ENCODE measurements at regions not wholly inside any gene's neighbourhood (a gene's known extent, or its start where the extent isn't known, plus 50 kb on each side); places are given as distances from the start of the nearest gene placed in this dataset.

DNA sequence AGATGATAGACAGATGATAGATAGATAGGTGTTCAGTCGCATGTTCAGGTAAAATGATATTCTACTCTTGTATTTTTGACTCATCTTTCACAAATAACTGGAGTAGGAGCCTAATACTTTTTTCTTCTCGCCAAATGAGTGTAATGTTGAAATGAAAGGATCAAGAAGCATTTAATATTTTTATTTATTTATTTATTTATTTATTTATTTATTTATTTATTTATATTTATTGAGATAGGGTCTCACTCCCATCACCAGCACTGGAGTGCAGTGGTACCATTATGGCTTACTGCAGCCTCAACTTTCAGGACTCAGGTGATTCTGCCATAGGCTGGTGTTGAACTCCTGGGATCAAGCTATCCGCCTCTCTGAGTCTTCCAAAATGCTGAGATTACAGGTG lies 298.8 kb downstream of the KCNC2 start:
- DNase-seq (ENCODE audit: low read depth), result no peak

- DNase-seq (ENCODE audit: low read depth), result no peak
Measured at GRCh38 chr12:74914378-74914777, 295.3 kb downstream of the KCNC2 start.

DNA sequence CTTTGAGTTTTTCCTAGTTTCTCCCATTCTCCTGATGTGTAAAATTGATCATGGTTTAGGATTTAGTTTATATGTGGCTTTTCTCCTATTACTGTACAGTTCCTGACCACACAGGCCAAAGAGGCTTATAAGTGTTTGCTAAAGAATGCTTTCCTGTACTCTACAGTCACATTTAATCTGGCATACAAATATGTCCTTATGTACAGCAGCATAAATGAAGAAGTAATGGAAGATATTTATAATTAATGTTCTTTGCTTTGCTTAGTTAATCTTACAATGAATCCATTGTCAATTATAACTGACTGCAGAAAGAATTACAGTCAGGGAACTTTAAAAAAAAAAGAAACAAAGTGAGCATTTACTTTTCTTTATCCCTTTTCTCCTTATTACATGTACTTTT lies 293.9 kb downstream of the KCNC2 start:
- no peak for DNase-seq (ENCODE audit: low read depth)

- DNase-seq (ENCODE audit: low read depth), result no peak
Measured at GRCh38 chr12:74917743-74918142, 291.9 kb downstream of the KCNC2 start.

- no peak for DNase-seq (ENCODE audit: low read depth)
Measured at GRCh38 chr12:74918291-74918690, 291.3 kb downstream of the KCNC2 start.

DNA sequence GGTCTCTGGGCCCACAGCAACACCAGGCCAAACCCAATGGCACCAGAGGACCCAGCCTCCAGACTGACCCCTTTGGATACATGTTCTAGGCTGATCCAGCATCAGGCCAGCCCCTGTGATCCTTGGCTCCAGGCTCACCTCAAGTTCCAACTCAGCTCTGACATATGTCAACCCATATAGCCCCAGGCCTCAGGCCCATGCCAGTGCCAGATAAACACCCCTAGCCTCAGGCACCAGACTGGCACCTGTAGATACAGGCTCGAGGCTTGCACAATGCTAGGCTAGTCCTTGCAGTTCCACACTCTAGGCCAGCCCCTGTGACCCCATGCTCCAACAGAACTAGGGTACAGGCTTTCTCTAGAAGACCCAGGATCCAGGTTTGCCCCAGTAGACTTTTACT lies 287.5 kb downstream of the KCNC2 start:
- no peak for DNase-seq (ENCODE audit: low read depth)

DNA sequence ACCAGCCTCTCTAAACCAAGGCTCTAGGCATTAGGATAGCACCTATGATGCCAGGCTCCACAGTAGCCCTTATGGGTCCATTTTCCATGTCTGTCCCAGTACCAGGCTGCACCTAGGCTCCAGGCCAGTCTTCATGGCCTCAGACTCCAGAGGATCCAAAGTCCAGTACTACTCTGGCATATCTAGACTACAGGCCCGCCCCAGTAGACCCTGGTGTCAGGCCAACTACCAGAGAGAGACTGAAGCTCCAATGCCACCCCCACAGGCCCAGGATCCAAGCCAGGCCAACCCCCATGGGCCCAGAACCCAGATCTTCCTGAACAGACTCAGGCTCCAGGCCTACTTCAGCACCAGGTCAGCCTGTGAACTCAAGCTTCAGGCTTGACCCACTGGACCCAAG lies 287.0 kb downstream of the KCNC2 start:
- no peak for DNase-seq (ENCODE audit: low read depth)

GRCh38 chr12:74941670-74942069 lies 268.0 kb downstream of the KCNC2 start:
- no peak for DNase-seq (ENCODE audit: low read depth)

GRCh38 chr12:74945771-74946198 lies 263.9 kb downstream of the KCNC2 start:
- DNase-seq (ENCODE audit: low read depth), result no peak

GRCh38 chr12:74953697-74954096 lies 255.9 kb downstream of the KCNC2 start:
- no peak for DNase-seq (ENCODE audit: low read depth)

DNA sequence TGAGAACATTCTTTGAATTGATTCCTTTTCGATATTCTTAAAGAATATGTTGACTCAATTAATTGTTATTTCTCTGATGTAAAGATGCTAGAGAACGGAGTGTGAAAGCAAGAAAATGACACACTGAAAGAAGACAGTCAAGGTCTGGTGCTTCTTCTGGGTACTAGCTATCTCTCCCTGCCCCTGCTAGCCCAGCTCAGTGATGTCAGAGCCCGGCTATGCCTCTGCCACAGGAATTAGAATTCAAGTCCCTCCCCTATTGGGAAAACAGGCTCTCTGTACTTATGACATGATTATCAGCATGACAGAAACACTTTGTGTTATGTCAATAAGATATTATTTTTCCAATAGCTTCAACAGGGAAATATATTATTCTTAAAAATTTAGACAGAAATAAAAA lies 252.4 kb downstream of the KCNC2 start:
- no peak for DNase-seq (ENCODE audit: low read depth)

GRCh38 chr12:74957634-74958033 lies 252.0 kb downstream of the KCNC2 start:
- no peak for DNase-seq (ENCODE audit: low read depth)

GRCh38 chr12:74959657-74960056 lies 250.0 kb downstream of the KCNC2 start:
- no peak for DNase-seq (ENCODE audit: low read depth)

GRCh38 chr12:74963304-74963703 lies 246.3 kb downstream of the KCNC2 start:
- DNase-seq (ENCODE audit: low read depth), result no peak

DNA sequence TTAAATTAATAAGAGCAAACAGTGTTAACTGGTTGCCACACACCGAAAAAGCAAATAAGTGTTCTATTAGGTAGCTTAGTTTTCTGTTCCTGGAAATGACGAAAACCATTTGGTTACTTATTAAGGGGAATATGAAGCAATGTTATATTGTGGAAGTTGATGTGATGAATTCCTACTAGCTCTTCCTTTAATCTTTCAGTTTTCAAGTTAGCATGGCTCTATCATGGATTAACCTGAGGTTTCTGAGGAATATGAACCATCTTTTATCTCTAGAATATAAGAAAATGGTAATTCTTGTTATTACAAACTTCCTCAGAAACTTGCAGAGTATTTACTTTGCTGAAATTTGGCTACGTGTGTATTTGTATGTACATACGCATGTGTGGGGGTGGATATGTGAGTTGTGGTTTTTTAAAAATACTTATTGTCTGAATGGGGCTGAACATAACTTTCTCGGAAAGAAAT lies 245.7 kb downstream of the KCNC2 start:
- DNase-seq (ENCODE audit: low read depth), result no peak

DNA sequence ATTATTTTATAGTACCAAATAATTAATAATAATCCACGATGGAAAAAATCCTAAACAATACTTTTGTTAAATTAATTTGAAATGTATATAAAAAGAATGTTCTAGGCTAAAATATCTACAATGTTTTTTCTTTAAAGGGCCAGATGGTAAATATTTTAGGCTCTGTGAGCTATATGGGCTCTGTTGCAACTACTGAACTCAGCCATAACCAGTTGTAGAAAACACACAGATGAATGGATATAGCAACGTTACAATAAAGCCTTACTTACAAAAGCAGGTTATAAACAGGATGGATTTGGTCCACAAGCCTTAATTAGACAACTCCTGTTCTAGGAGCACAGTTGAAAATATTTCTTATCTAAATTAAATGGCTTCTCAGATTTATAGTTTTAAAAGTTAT lies 245.2 kb downstream of the KCNC2 start:
- no peak for DNase-seq (ENCODE audit: low read depth)

GRCh38 chr12:74971201-74971600 lies 238.4 kb downstream of the KCNC2 start:
- DNase-seq (ENCODE audit: low read depth), result no peak

DNA sequence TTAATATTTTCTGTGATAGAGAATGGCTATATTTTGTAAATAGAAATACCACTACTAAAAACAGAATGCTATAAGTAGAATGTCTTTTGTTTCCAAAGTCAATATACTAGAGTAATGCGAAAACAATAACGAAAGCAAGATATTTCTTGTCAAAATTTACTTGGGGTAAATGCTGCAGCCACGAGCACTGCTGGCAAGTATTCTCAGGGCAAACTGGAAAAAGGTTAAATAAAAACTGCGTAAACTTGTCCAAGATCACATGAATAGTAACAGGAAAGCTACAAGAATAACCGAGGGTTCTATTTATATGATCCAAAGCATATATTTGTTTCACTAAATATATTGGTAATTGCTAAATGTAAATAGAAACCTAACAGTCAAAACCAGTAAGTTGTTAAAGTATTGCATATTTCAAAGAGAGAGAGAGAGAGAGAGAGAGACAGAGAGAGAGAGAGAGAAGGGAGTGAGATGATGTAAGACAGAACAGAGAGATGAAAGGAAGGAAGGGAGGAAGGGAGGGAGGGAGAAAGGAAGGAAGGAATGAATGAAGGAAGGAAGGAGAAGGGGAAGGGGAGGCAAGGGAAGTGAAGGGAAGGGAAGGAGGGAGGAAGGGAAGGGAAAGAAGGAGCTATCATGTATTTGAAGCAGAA lies 231.7 kb downstream of the KCNC2 start:
- no peak for DNase-seq (ENCODE audit: low read depth)

DNA sequence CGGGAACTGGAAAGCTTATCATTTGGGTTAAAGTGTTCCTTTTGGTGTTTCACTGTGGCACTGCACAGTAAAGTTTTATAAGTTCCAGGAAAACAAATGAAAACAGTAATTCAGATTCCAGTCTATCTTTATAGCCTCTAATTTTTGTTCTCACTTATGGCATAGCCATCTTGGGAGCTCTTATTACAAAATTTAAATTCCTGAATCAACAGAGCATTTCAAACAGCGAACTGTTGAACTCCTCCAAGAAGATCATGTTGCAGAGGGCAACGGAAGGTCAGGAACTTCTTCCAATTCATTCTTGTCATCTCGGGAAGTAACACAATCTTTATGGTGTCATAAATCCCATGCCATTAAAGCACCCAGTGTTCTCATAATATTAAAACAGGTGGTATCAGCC lies 229.1 kb downstream of the KCNC2 start:
- DNase-seq (ENCODE audit: low read depth), result no peak

- DNase-seq (ENCODE audit: low read depth), result no peak
Measured at GRCh38 chr12:74981541-74981940, 228.1 kb downstream of the KCNC2 start.

DNA sequence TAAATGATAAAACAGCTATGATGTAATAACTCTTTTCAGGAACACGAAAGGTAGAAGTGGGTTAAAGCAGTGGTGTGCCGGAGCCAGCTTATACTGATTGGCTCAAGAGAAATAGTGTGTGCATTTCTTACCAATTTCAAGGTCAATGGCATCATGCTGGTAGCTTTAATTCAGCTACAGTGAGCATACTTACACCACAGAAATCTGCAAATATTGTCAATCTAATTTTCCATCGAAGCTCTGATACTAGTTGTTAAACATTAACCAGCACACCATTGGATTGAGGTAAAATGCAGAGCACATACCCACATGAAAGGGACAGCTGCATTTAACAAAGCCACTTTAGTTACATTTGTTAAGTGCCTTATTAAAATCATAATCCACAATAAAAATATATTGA lies 225.7 kb downstream of the KCNC2 start:
- DNase-seq (ENCODE audit: low read depth), result no peak

DNA sequence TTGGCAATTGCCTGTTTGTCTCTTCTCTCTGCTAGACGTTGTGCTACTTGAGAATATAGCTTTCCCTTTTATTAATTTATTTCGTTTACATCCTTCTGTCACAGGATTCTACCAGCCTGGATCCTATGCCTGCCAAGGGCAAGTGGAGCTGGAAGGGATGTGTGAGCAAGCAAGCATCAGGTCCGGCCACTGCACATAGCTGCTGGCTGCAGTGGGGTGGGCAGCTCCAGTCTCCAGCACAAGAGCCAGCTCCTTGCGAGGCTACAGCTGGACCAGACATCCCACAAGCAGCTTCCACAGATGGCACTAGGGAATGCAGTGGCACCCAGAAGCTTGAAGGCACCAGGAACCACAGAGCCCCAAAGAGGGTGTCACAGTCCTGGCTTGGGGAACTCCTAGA lies 225.0 kb downstream of the KCNC2 start:
- no peak for DNase-seq (ENCODE audit: low read depth)

DNA sequence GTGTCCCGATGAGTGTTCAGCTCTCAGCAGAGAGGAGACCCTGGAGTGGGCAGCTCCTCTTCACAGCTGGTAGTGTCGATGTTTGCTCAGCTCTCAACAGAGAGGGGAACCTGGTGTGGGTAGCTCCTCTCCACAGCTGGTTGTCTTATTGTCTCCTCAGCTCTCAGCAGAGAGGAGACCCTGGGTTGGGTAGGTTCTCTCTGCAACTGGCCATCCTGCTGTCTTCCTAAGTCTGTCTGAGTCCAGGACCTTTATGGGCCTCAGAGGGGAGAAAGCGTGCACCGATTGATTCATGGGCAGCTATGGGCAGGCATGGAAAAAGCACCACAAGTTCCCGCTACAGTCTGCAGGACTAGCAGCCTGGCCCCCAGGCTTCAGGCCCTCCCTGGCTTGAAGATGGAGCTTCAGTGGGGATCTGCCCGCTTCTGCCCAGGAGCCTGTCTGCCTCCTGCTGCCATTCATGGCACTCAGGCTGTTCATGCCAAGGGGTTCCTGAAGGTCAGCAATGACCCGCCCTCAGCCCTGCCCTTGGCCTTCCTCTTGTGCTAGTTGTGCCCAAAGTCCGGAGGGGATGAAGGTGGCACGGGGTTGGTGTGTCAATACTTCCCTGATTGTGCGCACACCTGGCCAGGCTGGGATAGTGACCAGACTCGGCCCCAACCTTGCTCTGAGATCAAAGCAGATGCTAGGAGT lies 224.2 kb downstream of the KCNC2 start:
- no peak for DNase-seq (ENCODE audit: low read depth)

- no peak for DNase-seq (ENCODE audit: low read depth)
Measured at GRCh38 chr12:74985986-74986319, 223.7 kb downstream of the KCNC2 start.
